Colonic mucosa (tissue), 4 donors: ENCODE measurements at regions not wholly inside any gene's neighbourhood (a gene's known extent, or its start where the extent isn't known, plus 50 kb on each side); places are given as distances from the start of the nearest gene placed in this dataset.

Source experiments
- DNase-seq: peaks from one replicate; pipeline ENCODE4 v3.0.0-alpha.2; 2020
- H3K27ac ChIP-seq: fragments of 200-600 bp; one replicate; pipeline ENCODE4 v1.8.0; 2021
- H3K27me3 ChIP-seq: fragments of 200-600 bp; one replicate; pipeline ENCODE4 v1.8.0; 2021
- H3K36me3 ChIP-seq: fragments of 200-600 bp; one replicate; pipeline ENCODE4 v1.8.0; 2021
- H3K4me1 ChIP-seq: fragments of 200-600 bp; one replicate; pipeline ENCODE4 v1.8.0; 2021; ENCODE audit warnings: mild to moderate bottlenecking
- H3K4me3 ChIP-seq: fragments of 200-600 bp; one replicate; pipeline ENCODE4 v1.8.0; 2021
- H3K9ac ChIP-seq, 2 donors: one replicate each; pipeline ENCODE4 v1.7.0; 2013; ENCODE audit warnings: control low read depth in 2 of 2, low read depth in 2 of 2, low read length in 2 of 2
- H3K9me3 ChIP-seq: fragments of 200-600 bp; one replicate; pipeline ENCODE4 v1.8.0; 2021
- CTCF ChIP-seq: fragments of 200-600 bp; IDR thresholded peaks from one replicate; pipeline ENCODE4 v1.8.0; 2022; ENCODE audit warnings: antibody characterized with exemption, mild to moderate bottlenecking
- intact Hi-C: fragments of 100-400 bp; cut with DNase I; formaldehyde crosslinking; loops from one replicate; pipeline ENCODE4 v1.14.1; 2022
- donor health status: healthy.
- donor health status: DM: no; HTN: no; CAD: no.
- donor health status: DM: no; HTN: no; CAD: no.

- H3K9me3 ChIP-seq: no peaks in the 10 kb centered on the region
- H3K4me1 ChIP-seq: no peaks in the 10 kb centered on the region
- H3K27ac ChIP-seq: no peak overlapping the region
- H3K27me3 ChIP-seq: no peaks in the 10 kb centered on the region
- DNase-seq: no peak
- no peak for TF ChIP-seq CTCF
- H3K36me3 ChIP-seq: no peaks in the 10 kb centered on the region
- no peak overlapping the region for H3K9ac ChIP-seq
- no peak overlapping the region for H3K4me3 ChIP-seq
- intact Hi-C loops: no loop called here
These were observed 270.9 kb downstream of the ALX1 start for GRCh38 chr12:85550924-85551323.

GRCh38 chr12:85552461-85552860 lies 272.4 kb downstream of the ALX1 start:
- Histone ChIP-seq H3K27me3 (no peaks in the 10 kb centered on the region), H3K4me3 (no peak overlapping the region), H3K4me1 (no peaks in the 10 kb centered on the region), H3K9me3 (no peaks in the 10 kb centered on the region), H3K27ac (no peak overlapping the region), H3K36me3 (no peaks in the 10 kb centered on the region), H3K9ac (no peak overlapping the region)
- TF ChIP-seq CTCF: no peak
- intact Hi-C loops: no loop called here
- DNase-seq: no peak

- no peak overlapping the region for H3K9ac ChIP-seq
- H3K27me3 ChIP-seq: no peaks in the 10 kb centered on the region
- TF ChIP-seq CTCF: no peak
- no peaks in the 10 kb centered on the region for H3K36me3 ChIP-seq
- no peak overlapping the region for H3K27ac ChIP-seq
- DNase-seq: no peak
- intact Hi-C loops: no loop called here
- no peak overlapping the region for H3K4me3 ChIP-seq
- no peaks in the 10 kb centered on the region for H3K4me1 ChIP-seq
- H3K9me3 ChIP-seq: no peaks in the 10 kb centered on the region
These were observed 277.8 kb downstream of the ALX1 start for GRCh38 chr12:85557850-85558249.

GRCh38 chr12:85558684-85559083 lies 277.5 kb downstream of the RASSF9 start:
- H3K4me1 ChIP-seq: no peaks in the 10 kb centered on the region
- no peak overlapping the region for H3K9ac ChIP-seq
- H3K36me3 ChIP-seq: no peaks in the 10 kb centered on the region

GRCh38 chr12:85559127-85559526 lies 277.1 kb downstream of the RASSF9 start:
- TF ChIP-seq CTCF: no peak
- no peak overlapping the region for H3K9ac ChIP-seq
- H3K4me3 ChIP-seq: no peak overlapping the region
- intact Hi-C loops: no loop called here
- no peak for DNase-seq
- H3K27me3 ChIP-seq: no peaks in the 10 kb centered on the region
- H3K27ac ChIP-seq: no peak overlapping the region
- no peaks in the 10 kb centered on the region for H3K9me3 ChIP-seq
- H3K36me3 ChIP-seq: no peaks in the 10 kb centered on the region
- H3K4me1 ChIP-seq: no peaks in the 10 kb centered on the region

More at GRCh38 chr12:85558684-85559083, 277.5 kb downstream of the RASSF9 start:
- H3K9me3 ChIP-seq: no peaks in the 10 kb centered on the region
- no peak for TF ChIP-seq CTCF
- no peak overlapping the region for H3K27ac ChIP-seq
- no peak overlapping the region for H3K4me3 ChIP-seq
- intact Hi-C loops: no loop called here
- DNase-seq: no peak
- no peaks in the 10 kb centered on the region for H3K27me3 ChIP-seq

- Histone ChIP-seq H3K4me3 (no peak overlapping the region), H3K4me1 (no peaks in the 10 kb centered on the region), H3K9me3 (no peaks in the 10 kb centered on the region), H3K27ac (no peak overlapping the region), H3K27me3 (no peaks in the 10 kb centered on the region), H3K36me3 (no peaks in the 10 kb centered on the region), H3K9ac (no peak overlapping the region)
- DNase-seq: no peak
- intact Hi-C loops: no loop called here
- TF ChIP-seq CTCF: no peak
These were observed 276.7 kb downstream of the RASSF9 start for GRCh38 chr12:85559536-85559935.
